HepG2 (cell line): ENCODE measurements at regions not wholly inside any gene's neighbourhood (a gene's known extent, or its start where the extent isn't known, plus 50 kb on each side); places are given as distances from the start of the nearest gene placed in this dataset.
A peak's percentile ranks its signal among the peaks of the same experiment; 100 is the strongest.

ENCODE experiments used
- ATAC-seq: fragments of 200-7000 bp; cut with Tn5 transposase; 3 replicates; pipeline ENCODE4 v1.9.1; 2020; ENCODE audit warnings: mild to moderate bottlenecking, moderate library complexity
- BruUV-seq: library from RNA; stranded (reverse); fragments of 400-500 nt; replicated peaks from 2 replicates; lab custom pipeline; 2021; lab: Mats Ljungman, UMichigan
- CTCF ChIA-PET: fragments of 300-600 bp; formaldehyde crosslinking; extraction: SDS; loops from one replicate; lab custom pipeline; 2021; ENCODE audit warnings: low total read pairs, inconsistent platforms, low intra/inter-chr PET ratio; lab: Yijun Ruan, JAX
- POLR2A ChIA-PET: fragments of 350-600 bp; sonication (Branson Sonifier 250); formaldehyde crosslinking; loops from one replicate; lab custom pipeline; 2020; ENCODE audit warnings: antibody characterized with exemption, inconsistent platforms; lab: Yijun Ruan, JAX
- DNase-seq: peaks from one replicate; pipeline ENCODE4 v3.0.0-alpha.2; 2015; ENCODE audit warnings: low spot score
- FAIRE-seq: peaks from 3 replicates; lab custom pipeline; 2011; peaks lifted over from hg19 to GRCh38; lab: Jason Lieb, UNC
- H2AFZ ChIP-seq: one replicate; pipeline ENCODE4 v1.6.1; 2011; ENCODE audit warnings: low read length, inconsistent platforms
- H3K27ac ChIP-seq: fragments of 300-600 bp; 3 replicates; pipeline ENCODE4 v1.8.0; 2011; ENCODE audit warnings: mixed run types, mild to moderate bottlenecking, mixed read lengths, low read length, inconsistent platforms; ENCODE audit not compliant: insufficient read depth; ENCODE audit errors: extremely low read length
- H3K27me3 ChIP-seq, 2 experiments: fragments of 200-600 bp in 1 of 2; 2 replicates in 1 of 2; 3 replicates in 1 of 2; pipeline versions ENCODE4 v1.6.0 to v1.8.0; 2011; ENCODE audit warnings: low read length in 2 of 2, mild to moderate bottlenecking in 2 of 2, moderate library complexity in 2 of 2, inconsistent platforms in 1 of 2; ENCODE audit not compliant: insufficient read depth in 2 of 2, control insufficient read depth in 1 of 2
- H3K36me3 ChIP-seq, 2 experiments: fragments of 200-600 bp in 1 of 2; replicated peaks in 1 of 2; 2 replicates in 1 of 2; 3 replicates in 1 of 2; pipeline versions ENCODE4 v1.5.1 to v1.8.0; 2011; ENCODE audit warnings: low read length in 2 of 2, inconsistent platforms in 1 of 2; ENCODE audit not compliant: insufficient read depth in 2 of 2, control insufficient read depth in 1 of 2
- H3K4me1 ChIP-seq: 2 replicates; pipeline ENCODE4 v1.5.1; 2012; ENCODE audit warnings: low read length, inconsistent platforms; ENCODE audit not compliant: insufficient read depth
- H3K4me2 ChIP-seq: 2 replicates; pipeline ENCODE4 v1.6.0; 2011; ENCODE audit warnings: low read depth, low read length, inconsistent platforms
- H3K4me3 ChIP-seq, 3 experiments: fragments of 200-600 bp in 1 of 3; sonication (generic), shearing (Covaris generic) in 1 of 3; replicated peaks in 1 of 3; 2 replicates each; pipeline ENCODE4 v1.5.1; 2011 to 2016; ENCODE audit warnings: low read length in 3 of 3, inconsistent platforms in 2 of 3, low read depth in 2 of 3, mild to moderate bottlenecking in 2 of 3, control low read depth in 1 of 3, mixed read lengths in 1 of 3; ENCODE audit not compliant: insufficient read depth in 1 of 3
- H3K79me2 ChIP-seq: one replicate; pipeline ENCODE4 v1.6.1; 2011; ENCODE audit warnings: low read length, inconsistent platforms; ENCODE audit not compliant: insufficient read depth
- H3K9ac ChIP-seq: 2 replicates; pipeline ENCODE4 v1.6.0; 2011; ENCODE audit warnings: mild to moderate bottlenecking, low read depth, low read length, inconsistent platforms; ENCODE audit not compliant: insufficient read depth
- H3K9me3 ChIP-seq: 2 replicates; pipeline ENCODE4 v1.5.1; 2012; ENCODE audit warnings: mild to moderate bottlenecking, low read length
- H4K20me1 ChIP-seq: 2 replicates; pipeline ENCODE4 v1.6.0; 2011; ENCODE audit warnings: inconsistent platforms, mild to moderate bottlenecking, low read length, moderate library complexity; ENCODE audit not compliant: insufficient read depth
- HNF4A ChIP-seq: sonication (generic); formaldehyde crosslinking; IDR thresholded peaks from 2 replicates; pipeline ENCODE4 v1.4.0; 2020; ENCODE audit warnings: missing genetic modification reagents
- HNRNPK ChIP-seq: fragments of 200-400 bp; formaldehyde crosslinking; IDR thresholded peaks from 2 replicates; pipeline ENCODE4 v1.6.1; 2018; ENCODE audit warnings: low read length, low read depth, moderate library complexity, mild to moderate bottlenecking; ENCODE audit not compliant: poor library complexity, severe bottlenecking
- KDM1A ChIP-seq: IDR thresholded peaks from 2 replicates; pipeline ENCODE4 v1.6.1; 2016; ENCODE audit warnings: missing compliant biosample characterization
- MTA3 ChIP-seq: sonication (generic); formaldehyde crosslinking; IDR thresholded peaks from 2 replicates; pipeline ENCODE4 v1.4.0; 2020; ENCODE audit warnings: missing genetic modification reagents
- NR1H2 ChIP-seq: sonication (generic); formaldehyde crosslinking; IDR thresholded peaks from 2 replicates; pipeline ENCODE4 v1.8.1; 2022; ENCODE audit warnings: low read depth, missing genetic modification reagents, borderline replicate concordance
- SIN3B ChIP-seq: fragments of 150-350 bp; IDR thresholded peaks from 2 replicates; pipeline ENCODE4 v1.6.1; 2014; ENCODE audit warnings: low read length
- SMARCC2 ChIP-seq: fragments of 450-650 bp; IDR thresholded peaks from 2 replicates; pipeline ENCODE4 v1.6.1; 2017; ENCODE audit warnings: antibody characterized with exemption, mild to moderate bottlenecking
- SOX5 ChIP-seq: IDR thresholded peaks from 2 replicates; pipeline ENCODE4 v1.6.1; 2016; ENCODE audit warnings: borderline replicate concordance
- SRSF4 ChIP-seq: fragments of 200-400 bp; formaldehyde crosslinking; IDR thresholded peaks from one replicate; pipeline ENCODE4 v1.6.1; 2018; ENCODE audit warnings: mild to moderate bottlenecking, low read depth, low read length, moderate library complexity; ENCODE audit not compliant: poor library complexity, severe bottlenecking
- ZBTB7A ChIP-seq: sonication (generic); formaldehyde crosslinking; IDR thresholded peaks from 2 replicates; pipeline ENCODE4 v1.8.0; 2022; ENCODE audit warnings: mild to moderate bottlenecking, missing genetic modification reagents
- ZFX ChIP-seq: sonication (generic); formaldehyde crosslinking; IDR thresholded peaks from 2 replicates; pipeline ENCODE4 v1.4.0; 2020; ENCODE audit warnings: mild to moderate bottlenecking, low read depth, missing genetic modification reagents, moderate library complexity
- ZNF121 ChIP-seq: sonication (generic); formaldehyde crosslinking; IDR thresholded peaks from 2 replicates; pipeline ENCODE4 v1.5.0; 2020; ENCODE audit warnings: mild to moderate bottlenecking, missing genetic modification reagents
- ZNF20 ChIP-seq: sonication (generic); formaldehyde crosslinking; IDR thresholded peaks from 2 replicates; pipeline ENCODE4 v1.4.0; 2020; ENCODE audit warnings: mild to moderate bottlenecking, moderate library complexity, missing genetic modification reagents
- ZNF337 ChIP-seq: sonication (generic); formaldehyde crosslinking; IDR thresholded peaks from 2 replicates; pipeline ENCODE4 v1.5.1; 2020; ENCODE audit warnings: missing genetic modification reagents, low read depth, mild to moderate bottlenecking, borderline replicate concordance
- ZNF746 ChIP-seq: sonication (generic); formaldehyde crosslinking; IDR thresholded peaks from 2 replicates; pipeline ENCODE4 v1.8.0; 2022; ENCODE audit warnings: mild to moderate bottlenecking, missing genetic modification reagents
- WGBS: methylation state at CpG from one replicate; pipeline ENCODE4 v1.1.6; 2017; ENCODE audit warnings: low lambda C conversion rate; 5-methylcytosine and 5-hydroxymethylcytosine counted together
- in situ Hi-C: cut with HindIII; loops from 2 replicates; pipeline ENCODE4 v1.10.0; 2017; ENCODE audit warnings: low pct_unique_long_range_greater_than_20kb; ENCODE audit not compliant: extremely low pct_ligation_motif_present
- intact Hi-C: fragments of 100-400 bp; cut with micrococcal nuclease; formaldehyde crosslinking; loops from one replicate; pipeline ENCODE4 v1.10.0; 2022; ENCODE audit not compliant: unreplicated experiment
- TF ChIP-seq, protein P1 (sequence below): IDR thresholded peaks from 2 replicates; pipeline ENCODE4 v1.6.1; 2016; ENCODE audit warnings: low read depth, control low read depth
- TF ChIP-seq, protein P2 (sequence below): sonication (generic); formaldehyde crosslinking; IDR thresholded peaks from 2 replicates; pipeline ENCODE4 v1.5.0; 2020; ENCODE audit warnings: mild to moderate bottlenecking, missing genetic modification reagents, moderate library complexity

DNA sequence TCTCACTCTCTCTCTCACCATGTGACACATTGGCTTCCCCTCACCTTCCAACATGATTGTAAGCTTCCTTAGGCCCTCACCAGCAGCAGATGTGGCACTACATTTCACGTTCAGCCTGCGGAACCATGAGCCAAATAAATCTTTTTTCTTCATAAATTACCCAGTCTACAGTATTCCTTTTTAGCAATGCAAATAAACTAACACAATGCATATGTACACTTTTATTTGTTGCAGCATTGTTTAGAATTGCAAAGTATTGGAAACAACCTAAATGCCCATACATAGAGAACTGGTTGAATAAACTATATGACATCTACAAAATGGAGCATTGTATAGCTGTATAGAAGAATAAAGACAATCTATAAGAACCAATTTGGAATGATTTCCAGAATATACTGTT, 487.6 kb downstream of the FUT8 start (continued):
- TF ChIP-seq ZNF337 = no peak
- TF ChIP-seq, protein P1, sequence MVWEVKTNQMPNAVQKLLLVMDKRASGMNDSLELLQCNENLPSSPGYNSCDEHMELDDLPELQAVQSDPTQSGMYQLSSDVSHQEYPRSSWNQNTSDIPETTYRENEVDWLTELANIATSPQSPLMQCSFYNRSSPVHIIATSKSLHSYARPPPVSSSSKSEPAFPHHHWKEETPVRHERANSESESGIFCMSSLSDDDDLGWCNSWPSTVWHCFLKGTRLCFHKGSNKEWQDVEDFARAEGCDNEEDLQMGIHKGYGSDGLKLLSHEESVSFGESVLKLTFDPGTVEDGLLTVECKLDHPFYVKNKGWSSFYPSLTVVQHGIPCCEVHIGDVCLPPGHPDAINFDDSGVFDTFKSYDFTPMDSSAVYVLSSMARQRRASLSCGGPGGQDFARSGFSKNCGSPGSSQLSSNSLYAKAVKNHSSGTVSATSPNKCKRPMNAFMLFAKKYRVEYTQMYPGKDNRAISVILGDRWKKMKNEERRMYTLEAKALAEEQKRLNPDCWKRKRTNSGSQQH = no peak
- no peak for TF ChIP-seq MTA3
- no peak for TF ChIP-seq SIN3B
- no peak for TF ChIP-seq ZNF121 (CRISPR knock-in tag)
- no peak for TF ChIP-seq HNF4A (CRISPR knock-in tag)
- no peak for TF ChIP-seq NR1H2 (CRISPR knock-in tag)
- no peak for TF ChIP-seq ZNF746 (CRISPR knock-in tag)
- TF ChIP-seq, protein P2, sequence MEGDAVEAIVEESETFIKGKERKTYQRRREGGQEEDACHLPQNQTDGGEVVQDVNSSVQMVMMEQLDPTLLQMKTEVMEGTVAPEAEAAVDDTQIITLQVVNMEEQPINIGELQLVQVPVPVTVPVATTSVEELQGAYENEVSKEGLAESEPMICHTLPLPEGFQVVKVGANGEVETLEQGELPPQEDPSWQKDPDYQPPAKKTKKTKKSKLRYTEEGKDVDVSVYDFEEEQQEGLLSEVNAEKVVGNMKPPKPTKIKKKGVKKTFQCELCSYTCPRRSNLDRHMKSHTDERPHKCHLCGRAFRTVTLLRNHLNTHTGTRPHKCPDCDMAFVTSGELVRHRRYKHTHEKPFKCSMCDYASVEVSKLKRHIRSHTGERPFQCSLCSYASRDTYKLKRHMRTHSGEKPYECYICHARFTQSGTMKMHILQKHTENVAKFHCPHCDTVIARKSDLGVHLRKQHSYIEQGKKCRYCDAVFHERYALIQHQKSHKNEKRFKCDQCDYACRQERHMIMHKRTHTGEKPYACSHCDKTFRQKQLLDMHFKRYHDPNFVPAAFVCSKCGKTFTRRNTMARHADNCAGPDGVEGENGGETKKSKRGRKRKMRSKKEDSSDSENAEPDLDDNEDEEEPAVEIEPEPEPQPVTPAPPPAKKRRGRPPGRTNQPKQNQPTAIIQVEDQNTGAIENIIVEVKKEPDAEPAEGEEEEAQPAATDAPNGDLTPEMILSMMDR (CRISPR knock-in tag) = no peak
- no peak for TF ChIP-seq SMARCC2
- no peak for TF ChIP-seq HNRNPK
- no peak for TF ChIP-seq SRSF4
- TF ChIP-seq, all 625 proteins: peak for 0

DNA sequence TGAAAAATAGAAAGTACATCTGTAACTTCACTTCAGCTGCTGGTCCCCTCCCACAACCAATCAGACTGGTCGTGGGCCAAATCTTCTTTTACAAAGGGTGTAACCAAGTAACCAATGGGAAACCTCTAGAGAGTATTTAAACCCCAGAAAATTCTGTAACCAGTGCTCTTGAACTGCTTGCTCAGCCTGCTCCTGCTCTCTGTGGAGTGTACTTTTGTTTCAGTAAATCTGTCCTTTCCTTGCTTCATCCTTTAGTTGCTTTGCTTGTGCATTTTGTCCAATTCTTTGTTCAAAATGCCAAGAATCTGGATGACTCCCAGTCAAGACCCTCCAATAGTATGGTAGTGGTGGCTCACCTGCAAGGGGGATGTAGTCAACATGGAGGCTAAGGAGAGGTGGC, 489.1 kb downstream of the FUT8 start:
- FAIRE-seq = no peak
- WGBS = 0% methylated on average over 1 of the region's 1 CpG
- CTCF ChIA-PET = no interaction called here
- H3K27me3 ChIP-seq = no peaks in the 10 kb centered on the region
- H3K4me1 ChIP-seq = no peaks in the 10 kb centered on the region
- TF ChIP-seq SOX5 (CRISPR knock-in tag) (no peak), ZBTB7A (no peak), ZFX (CRISPR knock-in tag) (no peak), ZNF20 (peak; percentile 97), KDM1A (CRISPR knock-in tag) (no peak)
- DNase-seq = no peak
- H3K9me3 ChIP-seq = peaks cover 11% of the 10 kb centered on the region; the same call in 1 of the 2 replicates
- H3K4me3 ChIP-seq = no peak overlapping the region
- H2AFZ ChIP-seq = no peak overlapping the region
- in situ Hi-C loops = no loop called here
- no TSS peak for BruUV-seq
- no peaks in the 10 kb centered on the region for H3K79me2 ChIP-seq
- H3K9ac ChIP-seq = no peak overlapping the region
- intact Hi-C loops = no loop called here
- H4K20me1 ChIP-seq = no peaks in the 10 kb centered on the region
- H3K4me2 ChIP-seq = no peak overlapping the region
- ATAC-seq = no peak
- no peaks in the 10 kb centered on the region for H3K36me3 ChIP-seq
- no peak overlapping the region for H3K27ac ChIP-seq
- POLR2A ChIA-PET = no interaction called here
